ENCODE measurements at regions not wholly inside any gene's neighbourhood (a gene's known extent, or its start where the extent isn't known, plus 50 kb on each side); places are given as distances from the start of the nearest gene placed in this dataset.

GRCh38 chr4:11876104-11876503 is 447.4 kb upstream of the HS3ST1 start:
- Histone ChIP-seq H3K27ac (ENCODE audit: extremely low read depth, low read depth, low read length) (no peak overlapping the region), H3K36me3 (ENCODE audit: control insufficient read depth in 2 of 2, insufficient read depth in 1 of 2, low read length in 2 of 2) (no peaks in the 10 kb centered on the region), H3K4me3 (ENCODE audit: low read depth, low read length) (no peak overlapping the region), H3K4me1 (ENCODE audit: control insufficient read depth, insufficient read depth, low read length) (no peaks in the 10 kb centered on the region), H3K9me3 (ENCODE audit: control insufficient read depth, insufficient read depth, low read depth, low read length) (no peaks in the 10 kb centered on the region)
- ChIA-PET POLR2A (no interaction called here), CTCF (no interaction called here)
- no peak for TF ChIP-seq IKZF3 (tag by site-specific recombination; IDR thresholded peaks at IDR 0.05)
- peak; percentile 64 for TF ChIP-seq ZNF585B (tag by site-specific recombination; IDR thresholded peaks at IDR 0.05)
- TF ChIP-seq ZNF501 (tag by site-specific recombination; IDR thresholded peaks at IDR 0.05), result no peak
- TF ChIP-seq SETDB1 (IDR thresholded peaks at IDR 0.05; ENCODE audit: insufficient read length, low read length), result peak; percentile 80

DNA sequence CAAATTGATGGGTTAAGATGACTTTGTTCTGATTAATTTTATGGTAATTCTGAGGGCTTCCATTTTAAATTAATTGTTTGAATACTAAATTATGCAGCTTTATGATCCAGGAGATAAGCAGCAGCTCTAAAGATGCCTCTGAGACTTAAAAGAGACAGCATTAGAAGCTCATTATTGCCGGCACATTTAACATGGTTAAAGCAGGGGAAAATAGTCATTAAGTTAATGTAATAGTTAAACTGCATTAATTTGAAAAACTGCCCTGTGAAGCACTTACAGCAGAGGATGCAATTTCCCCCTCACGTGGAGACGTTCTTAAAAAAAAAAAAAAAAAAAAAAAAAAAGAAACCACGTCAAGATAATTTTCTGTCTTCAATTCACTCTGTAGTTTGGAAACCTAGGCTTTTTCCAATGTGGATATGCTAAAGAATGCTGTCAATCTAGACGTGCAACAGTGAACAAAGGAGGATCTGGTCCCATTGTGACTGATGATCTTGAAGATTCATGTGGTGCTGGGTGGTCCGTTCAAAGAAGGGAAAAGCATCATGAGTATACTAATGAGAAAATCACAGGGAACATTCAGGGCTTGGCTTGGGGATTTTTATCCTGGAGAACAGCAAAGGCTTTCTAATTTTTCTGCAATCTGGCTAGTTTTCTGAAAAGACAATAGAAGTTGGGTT is 440.6 kb upstream of the HS3ST1 start:
- Histone ChIP-seq H3K36me3 (ENCODE audit: control insufficient read depth in 2 of 2, insufficient read depth in 1 of 2, low read length in 2 of 2) (no peaks in the 10 kb centered on the region), H3K4me3 (ENCODE audit: low read depth, low read length) (no peak overlapping the region), H3K9me3 (ENCODE audit: control insufficient read depth, insufficient read depth, low read depth, low read length) (no peaks in the 10 kb centered on the region), H3K4me1 (ENCODE audit: control insufficient read depth, insufficient read depth, low read length) (no peaks in the 10 kb centered on the region), H3K27ac (ENCODE audit: extremely low read depth, low read depth, low read length) (no peak overlapping the region)
- TF ChIP-seq KLF9 (tag by site-specific recombination; IDR thresholded peaks at IDR 0.05; ENCODE audit: low read depth), result no peak
- TF ChIP-seq, protein P1, sequence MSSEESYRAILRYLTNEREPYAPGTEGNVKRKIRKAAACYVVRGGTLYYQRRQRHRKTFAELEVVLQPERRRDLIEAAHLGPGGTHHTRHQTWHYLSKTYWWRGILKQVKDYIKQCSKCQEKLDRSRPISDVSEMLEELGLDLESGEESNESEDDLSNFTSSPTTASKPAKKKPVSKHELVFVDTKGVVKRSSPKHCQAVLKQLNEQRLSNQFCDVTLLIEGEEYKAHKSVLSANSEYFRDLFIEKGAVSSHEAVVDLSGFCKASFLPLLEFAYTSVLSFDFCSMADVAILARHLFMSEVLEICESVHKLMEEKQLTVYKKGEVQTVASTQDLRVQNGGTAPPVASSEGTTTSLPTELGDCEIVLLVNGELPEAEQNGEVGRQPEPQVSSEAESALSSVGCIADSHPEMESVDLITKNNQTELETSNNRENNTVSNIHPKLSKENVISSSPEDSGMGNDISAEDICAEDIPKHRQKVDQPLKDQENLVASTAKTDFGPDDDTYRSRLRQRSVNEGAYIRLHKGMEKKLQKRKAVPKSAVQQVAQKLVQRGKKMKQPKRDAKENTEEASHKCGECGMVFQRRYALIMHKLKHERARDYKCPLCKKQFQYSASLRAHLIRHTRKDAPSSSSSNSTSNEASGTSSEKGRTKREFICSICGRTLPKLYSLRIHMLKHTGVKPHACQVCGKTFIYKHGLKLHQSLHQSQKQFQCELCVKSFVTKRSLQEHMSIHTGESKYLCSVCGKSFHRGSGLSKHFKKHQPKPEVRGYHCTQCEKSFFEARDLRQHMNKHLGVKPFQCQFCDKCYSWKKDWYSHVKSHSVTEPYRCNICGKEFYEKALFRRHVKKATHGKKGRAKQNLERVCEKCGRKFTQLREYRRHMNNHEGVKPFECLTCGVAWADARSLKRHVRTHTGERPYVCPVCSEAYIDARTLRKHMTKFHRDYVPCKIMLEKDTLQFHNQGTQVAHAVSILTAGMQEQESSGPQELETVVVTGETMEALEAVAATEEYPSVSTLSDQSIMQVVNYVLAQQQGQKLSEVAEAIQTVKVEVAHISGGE (tag by site-specific recombination; conservative IDR thresholded peaks at IDR 0.05; ENCODE audit: low read depth), result no peak
- TF ChIP-seq ZNF2 (tag by site-specific recombination; IDR thresholded peaks at IDR 0.05), result no peak
- no peak for TF ChIP-seq ZNF214 (tag by site-specific recombination; IDR thresholded peaks at IDR 0.05; ENCODE audit: borderline replicate concordance)
- TF ChIP-seq ZNF335 (tag by site-specific recombination; conservative IDR thresholded peaks at IDR 0.05), result no peak
- TF ChIP-seq OVOL3 (tag by site-specific recombination; IDR thresholded peaks at IDR 0.05), result no peak
- TF ChIP-seq ZNF112 (tag by site-specific recombination; IDR thresholded peaks at IDR 0.05), result no peak
- no peak for TF ChIP-seq ZNF518A (tag by site-specific recombination; conservative IDR thresholded peaks at IDR 0.05; ENCODE audit: low read depth)
- no peak for TF ChIP-seq ZNF184 (tag by site-specific recombination; IDR thresholded peaks at IDR 0.05)
- TF ChIP-seq ZNF37A (tag by site-specific recombination; IDR thresholded peaks at IDR 0.05), result no peak
- ChIA-PET POLR2A (no interaction called here), CTCF (interaction anchor here (0.5 kb wide), 1 partner anchor 256 kb away, joined by 4 read pairs; no protein-coding TSS in a partner anchor)
